Heart right ventricle (tissue), 16 donors: ENCODE measurements at regions not wholly inside any gene's neighbourhood (a gene's known extent, or its start where the extent isn't known, plus 50 kb on each side); places are given as distances from the start of the nearest gene placed in this dataset.

ENCODE experiments used
- ATAC-seq, 8 donors: fragments of 200-7000 bp; cut with Tn5 transposase; one replicate each; pipeline ENCODE4 v1.9.1; 2020; ENCODE audit warnings: mild to moderate bottlenecking in 8 of 8, moderate library complexity in 8 of 8, moderate number of reproducible peaks in 1 of 8
- DNase-seq, 2 donors: peaks; one replicate each; pipeline ENCODE4 v3.0.0-alpha.2; 2020
- H3K27ac ChIP-seq, 10 donors: fragments of 200-600 bp; sonication (generic) in 2 of 10; one replicate each; pipeline versions ENCODE4 v1.5.0 to v1.8.0; 2020 to 2022; ENCODE audit warnings: mild to moderate bottlenecking in 3 of 10
- H3K27me3 ChIP-seq, 7 donors: fragments of 200-600 bp; one replicate each; pipeline ENCODE4 v1.8.0; 2021 to 2022; ENCODE audit warnings: mild to moderate bottlenecking in 2 of 7
- H3K36me3 ChIP-seq, 9 donors: fragments of 200-600 bp; sonication (generic) in 1 of 9; one replicate each; pipeline versions ENCODE4 v1.5.0 to v1.8.0; 2020 to 2022; ENCODE audit warnings: mild to moderate bottlenecking in 2 of 9
- H3K4me1 ChIP-seq, 9 donors: fragments of 200-600 bp; sonication (generic) in 1 of 9; one replicate each; pipeline versions ENCODE4 v1.5.0 to v1.8.0; 2020 to 2022; ENCODE audit warnings: mild to moderate bottlenecking in 4 of 9
- H3K4me3 ChIP-seq, 10 donors: fragments of 200-600 bp; sonication (generic) in 2 of 10; one replicate each; pipeline versions ENCODE4 v1.5.0 to v1.8.0; 2020 to 2022; ENCODE audit warnings: mild to moderate bottlenecking in 7 of 10, moderate library complexity in 2 of 10
- H3K9me3 ChIP-seq, 11 donors: fragments of 200-600 bp in 10 of 11; sonication (generic) in 2 of 11; one replicate each; pipeline versions ENCODE4 v1.5.0 to v1.8.0; 2013 to 2022; ENCODE audit warnings: mild to moderate bottlenecking in 2 of 11, control low read depth in 1 of 11, moderate library complexity in 1 of 11
- CTCF ChIP-seq, 9 donors: fragments of 200-600 bp; sonication (generic) in 2 of 9; IDR thresholded peaks; one replicate each; pipeline versions ENCODE4 v1.5.0 to v1.8.0; 2021 to 2022; ENCODE audit warnings: antibody characterized with exemption in 9 of 9, mild to moderate bottlenecking in 5 of 9, moderate library complexity in 1 of 9
- WGBS, 2 donors: extraction: QIAGEN DNeasy Blood & Tissue Kit; methylation state at CpG; one replicate each; pipeline ENCODE4 v1.1.7; 2013; ENCODE audit warnings: inconsistent platforms in 1 of 2; 5-methylcytosine and 5-hydroxymethylcytosine counted together
- intact Hi-C, 10 donors: fragments of 100-400 bp; cut with DNase I; formaldehyde crosslinking; loops; one replicate each; pipeline versions ENCODE4 v1.11.1 to v1.14.2; 2022
- donor health status: Arrhythmogenic right ventricular cardiomyopathy.
- donor health status: ischemic (EF 13 %, LVEDD 7.1; RV severe dilation, severe dysfunction).
- donor health status: healthy with polysubstance abuse.
- donor health status: DM: no; HTN: yes; CAD: no.
- donor health status: DM: no; HTN: no; CAD: no.
- donor health status: ischemic (EF 25% LVEDD 6.9; RV normal size, moderate dysfunction).
- donor health status: ischemic (EF 25% LVEDD 5.7; RV mildly dilated, moderate dysfunction).
- donor health status: healthy.
- donor health status: DM: yes; HTN: yes; CAD: no.
- donor health status: Ischemic cardiomyopathy.
- donor health status: ischemic (EF 35%, LVEDD 5.7; RV mildly dilated, moderate dysfunction).
- donor health status: nonischemic (EF 11% LVEDD 7.7; RV severe dilation, severe dysfunction).
- donor health status: DM: yes; HTN: yes; CAD: no.
- donor health status: PGD.
- donor health status: ischemic (EF 29% LVEDD 5.4; RV normal size, mild dysfunction).
- donor health status: nonischemic (EF 23%, LVEDD 6.1; RV moderate dilation, normal function).

GRCh38 chr1:84745857-84746256, 55.6 kb upstream of the SSX2IP start:
- no peak for TF ChIP-seq CTCF (IDR thresholded peaks at IDR 0.05)
- Histone ChIP-seq H3K36me3 (no peaks in the 10 kb centered on the region), H3K27ac (no peak overlapping the region), H3K27me3 (peaks cover 0 to 8% (median 0%) of the 10 kb centered on the region in 7 donors), H3K4me3 (no peak overlapping the region), H3K4me1 (no peaks in the 10 kb centered on the region), H3K9me3 (no peaks in the 10 kb centered on the region)
- ATAC-seq: no peak
- intact Hi-C loops: loop anchor here in 2 of 10 donors (10.0 kb wide), 1 partner anchor 121 kb away; no protein-coding TSS in a partner anchor
- DNase-seq: no peak
- WGBS, 2 donors: 92 to 97% methylated on average over 2 of the region's 2 CpGs

GRCh38 chr1:84743896-84744295, 53.6 kb upstream of the SSX2IP start:
- 85 to 89% methylated on average over 3 of the region's 3 CpGs for WGBS, 2 donors

GRCh38 chr1:84742653-84743052, 52.4 kb upstream of the SSX2IP start:
- ATAC-seq (no peak), DNase-seq (no peak)
- Histone ChIP-seq H3K27me3 (peaks cover 0 to 6% (median 0%) of the 10 kb centered on the region in 7 donors), H3K36me3 (no peaks in the 10 kb centered on the region), H3K27ac (no peak overlapping the region), H3K9me3 (no peaks in the 10 kb centered on the region), H3K4me3 (no peak overlapping the region), H3K4me1 (no peaks in the 10 kb centered on the region)
- TF ChIP-seq CTCF (IDR thresholded peaks at IDR 0.05): no peak
- intact Hi-C loops: loop anchor here in 2 of 10 donors (10.0 kb wide), 1 partner anchor 118 kb away; no protein-coding TSS in a partner anchor
- 63 to 77% methylated on average over 1 of the region's 1 CpG for WGBS, 2 donors

More at GRCh38 chr1:84743896-84744295, 53.6 kb upstream of the SSX2IP start:
- no peaks in the 10 kb centered on the region for H3K4me1 ChIP-seq
- no peaks in the 10 kb centered on the region for H3K9me3 ChIP-seq
- no peaks in the 10 kb centered on the region for H3K36me3 ChIP-seq
- no peak overlapping the region for H3K4me3 ChIP-seq
- intact Hi-C loops: loop anchor here in 2 of 10 donors (10.0 kb wide), 1 partner anchor 119 kb away; no protein-coding TSS in a partner anchor
- TF ChIP-seq CTCF (IDR thresholded peaks at IDR 0.05): no peak
- no peak for ATAC-seq
- peaks cover 0 to 8% (median 0%) of the 10 kb centered on the region in 7 donors for H3K27me3 ChIP-seq
- H3K27ac ChIP-seq: no peak overlapping the region
- DNase-seq: no peak

- H3K4me1 ChIP-seq: no peaks in the 10 kb centered on the region
- no peak for ATAC-seq
- TF ChIP-seq CTCF (IDR thresholded peaks at IDR 0.05): no peak
- H3K9me3 ChIP-seq: no peaks in the 10 kb centered on the region
- intact Hi-C loops: loop anchor here in 2 of 10 donors (10.0 kb wide), 1 partner anchor 115 kb away; no protein-coding TSS in a partner anchor
- H3K27me3 ChIP-seq: peaks cover 0 to 6% (median 2%) of the 10 kb centered on the region in 7 donors
- no peaks in the 10 kb centered on the region for H3K36me3 ChIP-seq
- no peak overlapping the region for H3K27ac ChIP-seq
- no peak overlapping the region for H3K4me3 ChIP-seq
- 78 to 79% methylated on average over 2 of the region's 2 CpGs for WGBS, 2 donors
- no peak for DNase-seq
These were observed 49.9 kb upstream of the SSX2IP start for GRCh38 chr1:84740050-84740714.
